CD8-positive, alpha-beta memory T cell (primary cell): ENCODE measurements at regions not wholly inside any gene's neighbourhood (a gene's known extent, or its start where the extent isn't known, plus 50 kb on each side); places are given as distances from the start of the nearest gene placed in this dataset.

Source experiments
- CTCF ChIA-PET: fragments of 350-600 bp; sonication (Branson Sonifier 250); formaldehyde crosslinking; loops from one replicate; lab custom pipeline; 2021; ENCODE audit warnings: antibody characterized with exemption; lab: Charles Lee
- POLR2A ChIA-PET: fragments of 350-600 bp; sonication (Branson Sonifier 250); formaldehyde crosslinking; loops from one replicate; lab custom pipeline; 2021; ENCODE audit warnings: antibody characterized with exemption; lab: Charles Lee
- DNase-seq, 5 donors: peaks; one replicate each; pipeline versions ENCODE4 v3.0.0 to v3.0.0-alpha.2; 2020 to 2022; ENCODE audit warnings: mixed read lengths in 1 of 5
- H3K27ac ChIP-seq: one replicate; pipeline ENCODE4 v1.7.0; 2013; ENCODE audit warnings: low read depth, mild to moderate bottlenecking, low read length, moderate library complexity
- H3K27me3 ChIP-seq: 2 replicates; pipeline ENCODE4 v1.7.0; 2013; ENCODE audit warnings: low read length, mild to moderate bottlenecking; ENCODE audit not compliant: insufficient read depth, poor library complexity, severe bottlenecking
- H3K36me3 ChIP-seq: 2 replicates; pipeline ENCODE4 v1.7.0; 2013; ENCODE audit warnings: mild to moderate bottlenecking, low read length, moderate library complexity; ENCODE audit not compliant: insufficient read depth
- H3K4me1 ChIP-seq: 2 replicates; pipeline ENCODE4 v1.7.0; 2013; ENCODE audit warnings: mild to moderate bottlenecking, low read length, moderate library complexity; ENCODE audit not compliant: insufficient read depth
- H3K4me3 ChIP-seq: 2 replicates; pipeline ENCODE4 v1.7.0; 2013; ENCODE audit warnings: mild to moderate bottlenecking, low read length
- H3K9me3 ChIP-seq: 2 replicates; pipeline ENCODE4 v1.7.0; 2013; ENCODE audit warnings: mild to moderate bottlenecking, low read length
- H3K27ac Mint-ChIP-seq, 8 donors: one replicate each; pipeline ENCODE4 v1.8.0; 2020 to 2021; ENCODE audit warnings: mixed read lengths in 8 of 8, mild to moderate bottlenecking in 6 of 8, inconsistent platforms in 3 of 8, moderate library complexity in 3 of 8
- H3K27me3 Mint-ChIP-seq, 2 donors: one replicate each; pipeline ENCODE4 v1.8.0; 2020 to 2021; ENCODE audit warnings: mixed read lengths in 2 of 2, mild to moderate bottlenecking in 1 of 2, moderate library complexity in 1 of 2
- H3K36me3 Mint-ChIP-seq, 3 donors: one replicate each; pipeline ENCODE4 v1.8.0; 2020 to 2021; ENCODE audit warnings: mixed read lengths in 3 of 3, inconsistent platforms in 1 of 3, mild to moderate bottlenecking in 1 of 3
- H3K4me1 Mint-ChIP-seq, 3 donors: one replicate each; pipeline ENCODE4 v1.8.0; 2020 to 2021; ENCODE audit warnings: mixed read lengths in 3 of 3, inconsistent platforms in 1 of 3, mild to moderate bottlenecking in 1 of 3
- H3K4me3 Mint-ChIP-seq, 7 donors: one replicate each; pipeline ENCODE4 v1.8.0; 2020 to 2021; ENCODE audit warnings: mixed read lengths in 7 of 7, mild to moderate bottlenecking in 6 of 7, moderate library complexity in 4 of 7, inconsistent platforms in 2 of 7
- H3K9me3 Mint-ChIP-seq, 5 donors: one replicate each; pipeline ENCODE4 v1.8.0; 2020 to 2022; ENCODE audit warnings: mixed read lengths in 5 of 5, mild to moderate bottlenecking in 3 of 5, moderate library complexity in 2 of 5, inconsistent platforms in 1 of 5

DNA sequence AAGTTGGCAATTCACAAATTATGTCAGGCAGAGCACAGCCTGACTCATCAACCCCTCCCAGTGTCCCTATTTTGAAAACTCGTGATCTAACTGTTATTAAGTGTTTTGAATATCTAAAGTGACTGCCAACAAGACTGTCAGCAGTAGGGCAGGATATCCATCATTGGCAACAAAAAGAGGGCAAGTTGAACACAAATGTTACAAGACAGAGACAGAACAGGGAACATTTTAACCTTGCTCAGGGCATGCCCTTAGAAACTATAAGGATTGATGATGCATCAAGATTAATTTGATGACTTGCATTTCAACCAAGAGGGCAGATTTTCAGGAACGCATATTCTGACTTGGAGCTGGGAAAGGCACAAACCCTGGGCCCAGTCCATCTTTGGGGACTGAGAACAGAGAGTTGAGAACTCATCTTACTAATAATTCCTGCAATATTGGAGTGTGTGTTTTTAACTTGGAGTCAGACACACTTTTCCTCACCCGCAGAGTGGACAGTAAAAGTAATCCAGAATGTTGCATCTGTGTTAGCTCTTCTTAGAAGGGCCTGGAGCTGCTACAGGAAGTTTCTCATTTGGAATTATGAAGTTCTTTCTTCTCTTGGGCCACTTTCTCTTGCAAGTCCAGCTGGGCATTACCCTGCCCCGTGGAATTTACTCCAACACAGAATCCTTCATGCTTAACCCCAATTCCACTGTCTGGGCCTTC is 317.2 kb downstream of the LTN1 start:
- H3K27ac Mint-ChIP-seq = no peak overlapping the region
- DNase-seq = no peak
- no peak overlapping the region for H3K4me3 ChIP-seq
- ChIA-PET POLR2A (no interaction called here), CTCF (no interaction called here)
- H3K27me3 Mint-ChIP-seq = no peaks in the 10 kb centered on the region
- no peaks in the 10 kb centered on the region for H3K27me3 ChIP-seq
- H3K9me3 ChIP-seq = no peaks in the 10 kb centered on the region
- H3K27ac ChIP-seq = peak overlapping the region; percentile 7
- peaks cover 0 to 15% (median 8%) of the 10 kb centered on the region in 5 donors for H3K9me3 Mint-ChIP-seq
- H3K4me1 ChIP-seq = no peaks in the 10 kb centered on the region
- no peaks in the 10 kb centered on the region for H3K36me3 ChIP-seq
- peaks cover 10 to 15% (median 12%) of the 10 kb centered on the region in 3 donors for H3K4me1 Mint-ChIP-seq
- H3K4me3 Mint-ChIP-seq = no peak overlapping the region
- H3K36me3 Mint-ChIP-seq = peaks cover 9 to 50% (median 11%) of the 10 kb centered on the region in 3 donors

DNA sequence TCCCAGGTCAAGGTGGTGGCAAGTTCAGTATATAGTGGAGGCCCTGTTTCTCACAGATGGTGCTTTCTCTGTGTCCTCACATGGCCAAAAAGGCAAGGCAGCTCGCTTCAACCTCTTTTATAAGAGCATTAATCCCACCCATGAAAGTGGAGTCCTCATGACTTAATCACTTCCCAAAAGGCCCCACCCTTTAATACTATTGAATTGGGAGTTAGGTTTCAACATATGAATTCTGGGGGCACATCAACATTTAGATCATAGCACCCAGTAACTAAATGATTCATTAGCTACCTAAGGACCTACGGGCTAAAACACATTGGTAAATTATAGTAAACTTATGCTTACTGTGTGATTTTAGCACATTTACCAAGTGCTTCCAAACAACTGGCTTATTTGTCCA is 317.9 kb downstream of the LTN1 start:
- H3K27ac ChIP-seq = no peak overlapping the region
- no peak for DNase-seq
- Mint-ChIP-seq H3K27ac (no peak overlapping the region), H3K27me3 (no peaks in the 10 kb centered on the region), H3K9me3 (peaks cover 0 to 12% (median 8%) of the 10 kb centered on the region in 5 donors), H3K4me1 (peaks cover 11 to 19% (median 16%) of the 10 kb centered on the region in 3 donors), H3K36me3 (peaks cover 8 to 49% (median 12%) of the 10 kb centered on the region in 3 donors), H3K4me3 (no peak overlapping the region)
- CTCF ChIA-PET = no interaction called here
- no peaks in the 10 kb centered on the region for H3K36me3 ChIP-seq
- no peak overlapping the region for H3K4me3 ChIP-seq
- no peaks in the 10 kb centered on the region for H3K27me3 ChIP-seq
- H3K4me1 ChIP-seq = no peaks in the 10 kb centered on the region
- H3K9me3 ChIP-seq = no peaks in the 10 kb centered on the region
- POLR2A ChIA-PET = no interaction called here

DNA sequence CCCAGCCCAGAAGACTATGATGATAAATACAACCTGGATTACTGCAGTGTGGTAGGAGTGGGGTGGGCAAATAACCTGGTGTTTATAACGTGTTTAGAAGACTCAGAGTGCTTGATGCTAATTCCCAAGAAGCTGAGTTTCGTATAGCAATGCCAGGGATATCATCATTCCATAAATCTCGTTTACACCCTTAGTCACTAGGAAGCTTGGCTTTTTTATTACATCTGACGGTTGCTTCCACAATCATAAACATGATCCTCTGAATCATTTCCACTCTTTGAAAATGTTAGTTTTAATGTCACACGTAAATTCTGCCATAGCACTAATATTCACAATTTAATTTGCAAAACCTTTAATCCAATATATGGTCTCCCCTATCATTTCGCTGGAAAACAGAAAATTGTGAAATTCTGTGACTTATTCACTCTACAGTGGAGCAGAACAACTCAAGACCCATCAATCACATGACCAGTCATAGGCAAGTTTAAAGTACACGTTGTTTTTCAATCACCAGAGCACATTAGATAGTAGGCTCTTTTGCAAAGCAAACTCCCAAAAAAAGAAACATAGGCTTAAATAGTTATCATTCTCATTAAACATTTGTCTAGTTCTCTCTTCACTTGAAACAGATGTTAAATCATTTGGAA is 321.0 kb downstream of the LTN1 start:
- Mint-ChIP-seq H3K36me3 (peaks cover 7 to 46% (median 12%) of the 10 kb centered on the region in 3 donors), H3K4me3 (no peak overlapping the region), H3K4me1 (peaks cover 14 to 30% (median 21%) of the 10 kb centered on the region in 3 donors), H3K9me3 (peaks cover 0 to 9% (median 0%) of the 10 kb centered on the region in 5 donors), H3K27me3 (no peaks in the 10 kb centered on the region), H3K27ac (no peak overlapping the region)
- ChIA-PET CTCF (no interaction called here), POLR2A (no interaction called here)
- no peak overlapping the region for H3K4me3 ChIP-seq
- no peak for DNase-seq
- H3K27me3 ChIP-seq = no peaks in the 10 kb centered on the region
- H3K27ac ChIP-seq = no peak overlapping the region
- H3K4me1 ChIP-seq = no peaks in the 10 kb centered on the region
- no peaks in the 10 kb centered on the region for H3K36me3 ChIP-seq
- H3K9me3 ChIP-seq = no peaks in the 10 kb centered on the region

DNA sequence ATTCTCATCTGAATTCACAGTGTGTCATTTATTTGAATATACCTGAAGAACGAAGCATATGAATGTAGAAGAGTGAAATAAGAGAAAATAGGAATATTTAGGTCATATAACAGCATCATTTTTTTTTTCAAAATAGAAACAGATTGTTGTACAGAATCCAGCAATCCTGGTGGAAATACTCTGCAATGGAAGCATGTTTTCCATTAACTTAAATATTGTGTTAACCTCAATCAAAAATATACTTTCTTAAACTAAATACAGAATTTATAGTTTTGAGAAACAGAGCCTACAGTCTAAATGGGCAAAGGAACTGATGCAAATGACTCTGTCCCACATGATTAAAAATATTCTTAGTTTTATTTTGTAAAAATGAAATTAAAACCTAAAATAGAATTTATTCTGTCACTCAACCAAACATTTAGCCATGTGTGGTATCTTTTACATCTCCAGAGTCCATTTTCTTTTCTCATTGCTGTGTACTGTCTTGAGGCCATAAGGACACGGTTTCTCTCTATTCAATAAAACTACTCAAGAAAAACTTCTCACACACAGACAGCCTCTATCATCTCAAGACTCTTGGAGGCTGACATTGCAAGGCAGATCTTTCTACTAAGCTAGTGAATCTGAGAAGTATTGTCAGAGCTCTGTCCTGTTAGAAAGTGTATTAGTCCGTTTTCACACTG is 322.6 kb downstream of the LTN1 start:
- no peak overlapping the region for H3K4me3 Mint-ChIP-seq
- no peaks in the 10 kb centered on the region for H3K36me3 ChIP-seq
- no peaks in the 10 kb centered on the region for H3K9me3 ChIP-seq
- ChIA-PET CTCF (no interaction called here), POLR2A (interaction anchor here (0.6 kb wide), 1 partner anchor 253 kb away, joined by 4 read pairs; no protein-coding TSS in a partner anchor)
- H3K27ac Mint-ChIP-seq = no peak overlapping the region
- H3K36me3 Mint-ChIP-seq = peaks cover 3 to 44% (median 12%) of the 10 kb centered on the region in 3 donors
- H3K27ac ChIP-seq = no peak overlapping the region
- H3K27me3 Mint-ChIP-seq = no peaks in the 10 kb centered on the region
- peaks cover 0 to 5% (median 0%) of the 10 kb centered on the region in 5 donors for H3K9me3 Mint-ChIP-seq
- H3K4me1 Mint-ChIP-seq = peaks cover 14 to 26% (median 18%) of the 10 kb centered on the region in 3 donors
- no peaks in the 10 kb centered on the region for H3K27me3 ChIP-seq
- no peak overlapping the region for H3K4me3 ChIP-seq
- no peak for DNase-seq
- no peaks in the 10 kb centered on the region for H3K4me1 ChIP-seq

DNA sequence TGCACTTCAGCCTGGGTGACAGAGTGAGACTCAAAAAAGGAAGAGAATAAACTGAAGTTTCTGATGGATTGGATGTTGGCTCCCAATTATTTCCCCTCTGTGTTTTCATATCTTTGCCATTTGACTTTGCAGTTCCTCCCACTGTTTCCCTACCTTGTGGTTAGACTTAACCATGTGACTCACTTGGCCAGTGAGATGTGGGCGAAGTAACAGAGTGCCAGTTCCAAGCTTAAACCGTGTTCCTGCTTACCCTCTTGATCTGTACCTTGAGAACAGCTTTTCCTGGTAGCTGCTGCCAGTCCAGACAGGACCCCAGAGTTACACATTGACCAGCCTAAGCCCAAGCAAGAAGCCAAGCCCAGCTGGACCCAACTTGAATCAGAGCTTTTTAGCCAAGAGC is 323.4 kb downstream of the LTN1 start:
- ChIA-PET CTCF (no interaction called here), POLR2A (no interaction called here)
- H3K27me3 ChIP-seq = no peaks in the 10 kb centered on the region
- H3K9me3 Mint-ChIP-seq = peaks cover 0 to 5% (median 0%) of the 10 kb centered on the region in 5 donors
- H3K36me3 Mint-ChIP-seq = peaks cover 3 to 43% (median 12%) of the 10 kb centered on the region in 3 donors
- H3K4me1 ChIP-seq = no peaks in the 10 kb centered on the region
- H3K36me3 ChIP-seq = no peaks in the 10 kb centered on the region
- no peak for DNase-seq
- peaks cover 14 to 26% (median 16%) of the 10 kb centered on the region in 3 donors for H3K4me1 Mint-ChIP-seq
- H3K9me3 ChIP-seq = no peaks in the 10 kb centered on the region
- H3K27ac Mint-ChIP-seq = peak overlapping the region in 2 of 8 donors; percentile 17 to 24
- no peak overlapping the region for H3K4me3 Mint-ChIP-seq
- no peak overlapping the region for H3K27ac ChIP-seq
- H3K27me3 Mint-ChIP-seq = no peaks in the 10 kb centered on the region
- H3K4me3 ChIP-seq = no peak overlapping the region

DNA sequence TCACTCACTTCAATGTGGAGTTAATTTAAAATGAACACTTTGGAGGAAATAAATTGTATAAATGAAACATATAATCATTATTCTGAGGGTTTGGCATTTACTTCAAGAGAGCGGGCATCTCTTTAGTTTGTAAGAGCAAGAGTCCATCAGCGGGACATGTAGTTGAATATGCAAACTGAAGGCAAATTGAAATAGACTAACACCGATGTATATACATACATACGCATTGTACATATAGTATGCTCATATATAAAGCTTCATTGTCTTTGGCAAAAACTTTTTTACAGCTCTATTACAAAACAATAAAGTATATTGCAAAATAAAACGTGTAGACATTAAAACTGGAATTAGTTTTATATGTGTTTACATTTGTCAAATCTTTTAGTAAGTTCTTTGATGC is 328.9 kb downstream of the LTN1 start:
- peaks cover 1 to 10% (median 6%) of the 10 kb centered on the region in 3 donors for H3K4me1 Mint-ChIP-seq
- no peak for DNase-seq
- no peaks in the 10 kb centered on the region for H3K4me1 ChIP-seq
- POLR2A ChIA-PET = no interaction called here
- CTCF ChIA-PET = no interaction called here
- peaks cover 2 to 34% (median 6%) of the 10 kb centered on the region in 3 donors for H3K36me3 Mint-ChIP-seq
- H3K36me3 ChIP-seq = no peaks in the 10 kb centered on the region
- H3K27ac ChIP-seq = no peak overlapping the region
- H3K9me3 Mint-ChIP-seq = peaks cover 0 to under 1% (median 0%) of the 10 kb centered on the region in 5 donors
- no peak overlapping the region for H3K4me3 ChIP-seq
- H3K9me3 ChIP-seq = no peaks in the 10 kb centered on the region
- H3K27me3 ChIP-seq = no peaks in the 10 kb centered on the region
- H3K27ac Mint-ChIP-seq = no peak overlapping the region
- no peak overlapping the region for H3K4me3 Mint-ChIP-seq
- H3K27me3 Mint-ChIP-seq = no peaks in the 10 kb centered on the region

DNA sequence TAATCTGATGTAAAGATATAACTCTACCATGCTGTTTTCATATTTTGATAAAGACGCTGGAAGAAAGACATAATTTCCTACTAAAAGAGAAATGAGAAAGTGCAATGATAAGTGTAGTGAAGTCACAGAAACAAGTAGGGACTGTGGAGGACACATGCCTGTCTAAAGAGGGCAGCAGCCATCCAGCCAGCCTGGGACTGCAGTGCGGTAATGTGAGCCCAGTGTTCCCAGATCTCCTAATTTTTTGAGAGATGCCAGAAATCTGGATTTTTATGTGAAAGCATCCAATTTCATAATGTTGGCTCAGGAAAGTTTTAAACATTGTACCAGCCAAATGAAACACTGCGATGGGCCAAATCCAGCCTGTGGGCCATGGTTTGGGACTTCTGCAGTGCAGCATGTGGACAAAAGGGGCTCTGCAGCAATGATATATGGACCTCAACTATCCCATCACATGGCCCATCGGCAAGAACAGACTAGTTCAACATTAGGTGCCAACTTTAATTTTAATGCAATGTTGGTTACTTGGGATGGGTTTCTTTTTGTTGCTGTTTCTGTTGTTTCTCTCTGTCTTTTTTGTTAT is 329.5 kb downstream of the LTN1 start:
- ChIA-PET POLR2A (no interaction called here), CTCF (no interaction called here)
- Histone ChIP-seq H3K9me3 (no peaks in the 10 kb centered on the region), H3K4me3 (no peak overlapping the region), H3K4me1 (no peaks in the 10 kb centered on the region), H3K36me3 (no peaks in the 10 kb centered on the region), H3K27ac (no peak overlapping the region), H3K27me3 (no peaks in the 10 kb centered on the region)
- Mint-ChIP-seq H3K27me3 (no peaks in the 10 kb centered on the region), H3K4me3 (no peak overlapping the region), H3K36me3 (peaks cover 2 to 28% (median 5%) of the 10 kb centered on the region in 3 donors), H3K27ac (no peak overlapping the region), H3K9me3 (no peaks in the 10 kb centered on the region), H3K4me1 (peaks cover under 1 to 14% (median 5%) of the 10 kb centered on the region in 3 donors)
- no peak for DNase-seq
